H9 (cell line): ENCODE measurements at regions not wholly inside any gene's neighbourhood (a gene's known extent, or its start where the extent isn't known, plus 50 kb on each side); places are given as distances from the start of the nearest gene placed in this dataset.

ENCODE experiments used
- DNase-seq: peaks from one replicate; pipeline ENCODE4 v3.0.0-alpha.2; 2017
- H2AFZ ChIP-seq: one replicate; pipeline ENCODE4 v1.6.1; 2013; ENCODE audit warnings: mild to moderate bottlenecking, low read length, control low read depth, moderate library complexity
- H2AK5ac ChIP-seq: 2 replicates; pipeline ENCODE4 v1.6.1; 2013; ENCODE audit warnings: low read length, control low read depth, mixed read lengths; ENCODE audit not compliant: insufficient read length
- H2BK120ac ChIP-seq: one replicate; pipeline ENCODE4 v1.6.1; 2013; ENCODE audit warnings: low read depth, mild to moderate bottlenecking, low read length, control low read depth, inconsistent platforms; ENCODE audit not compliant: poor library complexity, severe bottlenecking
- H2BK12ac ChIP-seq: 2 replicates; pipeline ENCODE4 v1.6.1; 2013; ENCODE audit warnings: low read length, control low read depth, mixed read lengths, low read depth; ENCODE audit not compliant: insufficient read length
- H2BK15ac ChIP-seq: 2 replicates; pipeline ENCODE4 v1.6.1; 2013; ENCODE audit warnings: low read depth, low read length, control low read depth
- H2BK20ac ChIP-seq: one replicate; pipeline ENCODE4 v1.6.1; 2013; ENCODE audit warnings: low read depth, mild to moderate bottlenecking, low read length, control low read depth, inconsistent platforms; ENCODE audit not compliant: poor library complexity, severe bottlenecking
- H2BK5ac ChIP-seq: 2 replicates; pipeline ENCODE4 v1.6.1; 2013; ENCODE audit warnings: low read length, control low read depth, mixed read lengths; ENCODE audit not compliant: insufficient read length
- H3K14ac ChIP-seq: 2 replicates; pipeline ENCODE4 v1.6.1; 2013; ENCODE audit warnings: low read length, control low read depth; ENCODE audit not compliant: insufficient read depth
- H3K18ac ChIP-seq: 2 replicates; pipeline ENCODE4 v1.6.1; 2013; ENCODE audit warnings: low read depth, mild to moderate bottlenecking, mixed read lengths, low read length, control low read depth; ENCODE audit not compliant: insufficient read length
- H3K23ac ChIP-seq: 2 replicates; pipeline ENCODE4 v1.6.1; 2013; ENCODE audit warnings: low read length, control low read depth, mixed read lengths, low read depth; ENCODE audit not compliant: insufficient read length
- H3K23me2 ChIP-seq: 2 replicates; pipeline ENCODE4 v1.6.1; 2013; ENCODE audit warnings: low read depth, mild to moderate bottlenecking, mixed read lengths, low read length, control low read depth; ENCODE audit not compliant: insufficient read length, poor library complexity, severe bottlenecking
- H3K27ac ChIP-seq: 2 replicates; pipeline ENCODE4 v1.5.1; 2013; ENCODE audit warnings: low read length, control low read depth, mixed read lengths, low read depth; ENCODE audit not compliant: insufficient read length
- H3K27me3 ChIP-seq: 2 replicates; pipeline ENCODE4 v1.6.1; 2013; ENCODE audit warnings: low read length, control low read depth, inconsistent platforms; ENCODE audit not compliant: insufficient read depth
- H3K4ac ChIP-seq: 2 replicates; pipeline ENCODE4 v1.6.1; 2013; ENCODE audit warnings: low read depth, mild to moderate bottlenecking, control low read depth, inconsistent platforms, low read length, moderate library complexity
- H3K4me1 ChIP-seq: 2 replicates; pipeline ENCODE4 v1.6.1; 2013; ENCODE audit warnings: low read length, control low read depth, inconsistent platforms; ENCODE audit not compliant: insufficient read depth
- H3K4me2 ChIP-seq: 2 replicates; pipeline ENCODE4 v1.6.1; 2013; ENCODE audit warnings: low read length, control low read depth, mixed read lengths; ENCODE audit not compliant: insufficient read length, insufficient read depth
- H3K56ac ChIP-seq: 2 replicates; pipeline ENCODE4 v1.6.1; 2013; ENCODE audit warnings: low read depth, mild to moderate bottlenecking, mixed read lengths, low read length, control low read depth; ENCODE audit not compliant: insufficient read length
- H3K79me1 ChIP-seq: 2 replicates; pipeline ENCODE4 v1.6.1; 2013; ENCODE audit warnings: low read depth, mild to moderate bottlenecking, moderate library complexity, low read length, control low read depth, inconsistent platforms; ENCODE audit not compliant: insufficient read depth, poor library complexity, severe bottlenecking
- H3K79me2 ChIP-seq: 2 replicates; pipeline ENCODE4 v1.6.1; 2013; ENCODE audit warnings: low read length, control low read depth, inconsistent platforms; ENCODE audit not compliant: insufficient read depth
- H3K9ac ChIP-seq: 2 replicates; pipeline ENCODE4 v1.6.1; 2013; ENCODE audit warnings: low read length, control low read depth, mixed read lengths; ENCODE audit not compliant: insufficient read length; ENCODE audit errors: extremely low read depth
- H3K9me3 ChIP-seq: one replicate; pipeline ENCODE4 v1.6.1; 2013; ENCODE audit warnings: low read depth, low read length, inconsistent platforms; ENCODE audit not compliant: control insufficient read depth
- H3T11ph ChIP-seq: one replicate; pipeline ENCODE4 v1.6.1; 2013; ENCODE audit warnings: mild to moderate bottlenecking, low read length, control low read depth, inconsistent platforms
- H4K20me1 ChIP-seq: one replicate; pipeline ENCODE4 v1.6.1; 2013; ENCODE audit not compliant: control insufficient read depth, insufficient read length, insufficient read depth
- H4K5ac ChIP-seq: 2 replicates; pipeline ENCODE4 v1.6.1; 2013; ENCODE audit warnings: low read depth, mild to moderate bottlenecking, mixed read lengths, low read length, control low read depth; ENCODE audit not compliant: insufficient read length
- H4K8ac ChIP-seq: replicated peaks from 2 replicates; pipeline ENCODE4 v1.6.1; 2013; ENCODE audit warnings: low read length, control low read depth, mixed read lengths, low read depth; ENCODE audit not compliant: insufficient read length
- H4K91ac ChIP-seq: 2 replicates; pipeline ENCODE4 v1.6.1; 2013; ENCODE audit warnings: low read depth, mild to moderate bottlenecking, moderate library complexity, mixed read lengths, low read length, control low read depth; ENCODE audit not compliant: insufficient read length
- H3K27ac Mint-ChIP-seq, 3 experiments: 2 replicates in 2 of 3; 3 replicates in 1 of 3; pipeline ENCODE4 v1.8.0; 2020 to 2021; ENCODE audit warnings: mixed read lengths in 3 of 3, mild to moderate bottlenecking in 1 of 3, moderate library complexity in 1 of 3
- H3K27me3 Mint-ChIP-seq: 2 replicates; pipeline ENCODE4 v1.8.0; 2021; ENCODE audit warnings: low read depth, mild to moderate bottlenecking, moderate library complexity, mixed read lengths
- H3K36me3 Mint-ChIP-seq, 3 experiments: 2 replicates in 2 of 3; 3 replicates in 1 of 3; pipeline ENCODE4 v1.8.0; 2020 to 2021; ENCODE audit warnings: low read depth in 3 of 3, mixed read lengths in 3 of 3; ENCODE audit not compliant: insufficient read depth in 1 of 3
- H3K4me1 Mint-ChIP-seq, 2 experiments: 2 replicates each; pipeline ENCODE4 v1.8.0; 2020; ENCODE audit warnings: mixed read lengths in 2 of 2
- H3K4me3 Mint-ChIP-seq, 2 experiments: 2 replicates in 1 of 2; 3 replicates in 1 of 2; pipeline ENCODE4 v1.8.0; 2020 to 2021; ENCODE audit warnings: mild to moderate bottlenecking in 2 of 2, mixed read lengths in 2 of 2, moderate library complexity in 1 of 2
- H3K9me3 Mint-ChIP-seq, 2 experiments: 2 replicates in 1 of 2; 3 replicates in 1 of 2; pipeline ENCODE4 v1.8.0; 2020; ENCODE audit warnings: mild to moderate bottlenecking in 2 of 2, mixed read lengths in 2 of 2, moderate library complexity in 1 of 2
- CTCF ChIP-seq: fragments of 200-600 bp; sonication (generic); conservative IDR thresholded peaks from 3 replicates; pipeline ENCODE4 v1.8.0; 2021; ENCODE audit warnings: antibody characterized with exemption, mild to moderate bottlenecking
- WGBS: extraction: QIAGEN DNeasy Blood & Tissue Kit; methylation state at CpG from one replicate; pipeline ENCODE4 v1.1.7; 2013; ENCODE audit warnings: missing lambda C conversion rate, low lambda C conversion rate, mixed read lengths; ENCODE audit not compliant: insufficient read length; ENCODE audit errors: extremely low coverage; 5-methylcytosine and 5-hydroxymethylcytosine counted together

GRCh38 chr2:217688494-217688893 is 314.3 kb downstream of the TNS1 start:
- H3K36me3 Mint-ChIP-seq = no peaks in the 10 kb centered on the region
- Histone ChIP-seq H3K27me3 (no peaks in the 10 kb centered on the region), H2AK5ac (no peak overlapping the region), H3T11ph (no peak overlapping the region), H2AFZ (no peak overlapping the region), H3K9ac (no peak overlapping the region), H3K18ac (no peak overlapping the region), H3K4me2 (no peak overlapping the region), H3K56ac (no peak overlapping the region), H3K9me3 (no peaks in the 10 kb centered on the region), H3K14ac (no peak overlapping the region), H3K79me1 (no peaks in the 10 kb centered on the region), H4K8ac (no peak overlapping the region), H3K23me2 (no peaks in the 10 kb centered on the region), H3K79me2 (no peaks in the 10 kb centered on the region), H3K4ac (no peak overlapping the region), H2BK15ac (no peak overlapping the region), H3K27ac (no peak overlapping the region), H3K23ac (no peak overlapping the region), H4K91ac (no peak overlapping the region), H2BK20ac (no peak overlapping the region), H4K5ac (no peak overlapping the region), H3K4me1 (no peaks in the 10 kb centered on the region), H2BK12ac (no peak overlapping the region), H4K20me1 (no peaks in the 10 kb centered on the region), H2BK120ac (no peak overlapping the region), H2BK5ac (no peak overlapping the region)
- no peak for TF ChIP-seq CTCF
- peaks cover 6 to 10% of the 10 kb centered on the region in 2 experiments for H3K4me1 Mint-ChIP-seq
- WGBS = no CpG with 5 or more reads among the region's 3 CpGs
- DNase-seq = no peak
- H3K9me3 Mint-ChIP-seq = no peaks in the 10 kb centered on the region; a peak in 3 of 5 replicates
- H3K4me3 Mint-ChIP-seq = no peak overlapping the region
- peaks cover 49% of the 10 kb centered on the region for H3K27me3 Mint-ChIP-seq
- H3K27ac Mint-ChIP-seq = no peak overlapping the region
